ENCODE measurements at regions not wholly inside any gene's neighbourhood (a gene's known extent, or its start where the extent isn't known, plus 50 kb on each side); places are given as distances from the start of the nearest gene placed in this dataset.

DNA sequence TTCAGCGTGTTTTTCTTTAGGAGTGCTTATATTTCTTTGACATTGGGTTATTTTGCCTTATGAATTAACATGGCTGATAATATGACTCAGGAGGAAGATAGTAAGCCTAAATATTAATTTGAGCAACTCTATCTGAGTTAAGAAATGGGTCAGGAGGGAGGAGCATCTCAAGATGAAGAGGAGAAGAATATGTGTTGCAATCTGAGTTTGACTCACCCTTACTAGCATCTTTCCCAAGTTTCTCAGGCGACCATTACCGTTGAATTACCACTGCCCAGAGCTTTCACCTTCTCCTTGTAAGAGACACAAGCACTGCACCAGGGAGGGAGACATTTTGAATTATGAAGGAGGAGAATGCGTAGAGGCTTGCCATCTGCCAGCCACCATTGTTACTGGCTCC lies 138.3 kb upstream of the MYRIP start:
- TF ChIP-seq, protein P1, sequence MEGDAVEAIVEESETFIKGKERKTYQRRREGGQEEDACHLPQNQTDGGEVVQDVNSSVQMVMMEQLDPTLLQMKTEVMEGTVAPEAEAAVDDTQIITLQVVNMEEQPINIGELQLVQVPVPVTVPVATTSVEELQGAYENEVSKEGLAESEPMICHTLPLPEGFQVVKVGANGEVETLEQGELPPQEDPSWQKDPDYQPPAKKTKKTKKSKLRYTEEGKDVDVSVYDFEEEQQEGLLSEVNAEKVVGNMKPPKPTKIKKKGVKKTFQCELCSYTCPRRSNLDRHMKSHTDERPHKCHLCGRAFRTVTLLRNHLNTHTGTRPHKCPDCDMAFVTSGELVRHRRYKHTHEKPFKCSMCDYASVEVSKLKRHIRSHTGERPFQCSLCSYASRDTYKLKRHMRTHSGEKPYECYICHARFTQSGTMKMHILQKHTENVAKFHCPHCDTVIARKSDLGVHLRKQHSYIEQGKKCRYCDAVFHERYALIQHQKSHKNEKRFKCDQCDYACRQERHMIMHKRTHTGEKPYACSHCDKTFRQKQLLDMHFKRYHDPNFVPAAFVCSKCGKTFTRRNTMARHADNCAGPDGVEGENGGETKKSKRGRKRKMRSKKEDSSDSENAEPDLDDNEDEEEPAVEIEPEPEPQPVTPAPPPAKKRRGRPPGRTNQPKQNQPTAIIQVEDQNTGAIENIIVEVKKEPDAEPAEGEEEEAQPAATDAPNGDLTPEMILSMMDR (IDR thresholded peaks at IDR 0.05): no peak
- no peak for TF ChIP-seq POLR2A (IDR thresholded peaks at IDR 0.05)

Measured in uterus (tissue), 2 donors.